HCT116 (cell line): ENCODE measurements at regions not wholly inside any gene's neighbourhood (a gene's known extent, or its start where the extent isn't known, plus 50 kb on each side); places are given as distances from the start of the nearest gene placed in this dataset.

Experiments
- YY1 ChIP-seq: IDR thresholded peaks from 2 replicates; pipeline ENCODE4 v1.6.1; 2011; ENCODE audit warnings: low read length, low read depth, moderate library complexity, mild to moderate bottlenecking; ENCODE audit not compliant: insufficient replicate concordance; ENCODE audit errors: extremely low read depth
- TF ChIP-seq, protein P1 (sequence below), 3 experiments: fragments of 200-600 bp in 1 of 3; sonication (generic) in 1 of 3; IDR thresholded peaks in 2 of 3; conservative IDR thresholded peaks in 1 of 3; 2 replicates each; pipeline ENCODE4 v1.5.1; 2012 to 2017; ENCODE audit warnings: low read depth in 2 of 3, low read length in 2 of 3, antibody characterized with exemption in 1 of 3, borderline replicate concordance in 1 of 3, control low read depth in 1 of 3, mild to moderate bottlenecking in 1 of 3, mixed read lengths in 1 of 3, mixed run types in 1 of 3, moderate library complexity in 1 of 3; ENCODE audit not compliant: insufficient read depth in 1 of 3

DNA sequence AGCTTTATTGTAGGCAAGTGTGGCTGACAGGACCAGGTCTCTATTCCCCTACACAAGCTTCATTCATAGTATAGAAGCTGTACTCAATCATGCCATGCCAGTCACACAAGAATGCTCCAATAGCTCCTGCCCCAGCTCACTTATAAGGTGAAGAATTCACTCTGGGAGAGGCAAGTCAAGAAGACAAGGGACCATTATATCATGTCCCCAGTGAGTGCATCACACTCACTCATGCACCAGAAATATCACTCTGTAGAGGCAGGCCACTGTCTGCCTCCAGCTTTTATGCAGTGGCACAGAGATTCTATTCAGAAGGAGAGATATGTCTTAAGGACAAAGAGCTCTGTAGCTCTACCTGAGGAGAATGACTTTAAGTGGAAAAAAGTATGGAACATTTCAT, 263.2 kb downstream of the GJA1 start:
- TF ChIP-seq YY1: no peak
- TF ChIP-seq, protein P1, sequence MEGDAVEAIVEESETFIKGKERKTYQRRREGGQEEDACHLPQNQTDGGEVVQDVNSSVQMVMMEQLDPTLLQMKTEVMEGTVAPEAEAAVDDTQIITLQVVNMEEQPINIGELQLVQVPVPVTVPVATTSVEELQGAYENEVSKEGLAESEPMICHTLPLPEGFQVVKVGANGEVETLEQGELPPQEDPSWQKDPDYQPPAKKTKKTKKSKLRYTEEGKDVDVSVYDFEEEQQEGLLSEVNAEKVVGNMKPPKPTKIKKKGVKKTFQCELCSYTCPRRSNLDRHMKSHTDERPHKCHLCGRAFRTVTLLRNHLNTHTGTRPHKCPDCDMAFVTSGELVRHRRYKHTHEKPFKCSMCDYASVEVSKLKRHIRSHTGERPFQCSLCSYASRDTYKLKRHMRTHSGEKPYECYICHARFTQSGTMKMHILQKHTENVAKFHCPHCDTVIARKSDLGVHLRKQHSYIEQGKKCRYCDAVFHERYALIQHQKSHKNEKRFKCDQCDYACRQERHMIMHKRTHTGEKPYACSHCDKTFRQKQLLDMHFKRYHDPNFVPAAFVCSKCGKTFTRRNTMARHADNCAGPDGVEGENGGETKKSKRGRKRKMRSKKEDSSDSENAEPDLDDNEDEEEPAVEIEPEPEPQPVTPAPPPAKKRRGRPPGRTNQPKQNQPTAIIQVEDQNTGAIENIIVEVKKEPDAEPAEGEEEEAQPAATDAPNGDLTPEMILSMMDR (IDR thresholded peaks at IDR 0.05 in 2 of 3, conservative IDR thresholded peaks at IDR 0.05 in 1 of 3; ENCODE audit: borderline replicate concordance in 1 of 3, insufficient read depth in 1 of 3, low read depth in 2 of 3, low read length in 2 of 3): no peak
